Esophagus squamous epithelium (tissue), 4 donors: ENCODE measurements at regions not wholly inside any gene's neighbourhood (a gene's known extent, or its start where the extent isn't known, plus 50 kb on each side); places are given as distances from the start of the nearest gene placed in this dataset.

Experiments used
- CTCF ChIP-seq, 6 experiments: fragments of 450-650 bp in 4 of 6; fragments of 200-600 bp in 2 of 6; sonication (generic) in 2 of 6; IDR thresholded peaks; one replicate each; pipeline ENCODE4 v1.5.1; 2016 to 2019; ENCODE audit warnings: antibody characterized with exemption in 6 of 6, mild to moderate bottlenecking in 4 of 6, moderate library complexity in 4 of 6
- POLR2A ChIP-seq, 4 donors: fragments of 450-650 bp; IDR thresholded peaks; one replicate each; pipeline ENCODE4 v1.6.1; 2017; ENCODE audit warnings: antibody characterized with exemption in 4 of 4, mild to moderate bottlenecking in 4 of 4, moderate library complexity in 3 of 4

DNA sequence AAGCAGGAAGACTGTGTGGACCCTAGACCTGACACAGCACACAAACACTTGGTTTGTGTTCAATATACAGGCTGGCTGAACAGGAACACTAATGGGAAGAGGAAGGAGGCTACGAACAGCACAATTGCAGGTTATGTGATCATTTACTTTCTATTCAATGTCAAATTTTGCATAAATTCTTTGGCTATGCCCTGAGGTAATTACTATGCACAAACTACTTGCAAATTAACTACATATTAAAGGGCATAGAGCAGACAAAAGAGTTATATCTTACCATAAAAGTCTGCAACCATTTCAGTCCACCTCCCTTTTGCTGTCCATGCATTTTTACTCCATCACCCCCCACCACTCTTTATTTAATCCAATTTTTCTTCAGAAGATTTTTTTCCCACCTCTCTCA lies 291.2 kb upstream of the TMTC1 start:
- TF ChIP-seq CTCF (IDR thresholded peaks at IDR 0.05), result no peak
- no peak for TF ChIP-seq POLR2A (IDR thresholded peaks at IDR 0.05)
